Tibial artery (tissue), 4 donors: ENCODE measurements at regions not wholly inside any gene's neighbourhood (a gene's known extent, or its start where the extent isn't known, plus 50 kb on each side); places are given as distances from the start of the nearest gene placed in this dataset.

Experiments
- DNase-seq, 2 donors: peaks; one replicate each; pipeline ENCODE4 v3.0.0-alpha.2; 2019
- H3K27ac ChIP-seq, 2 donors: fragments of 200-600 bp; sonication (generic) in 1 of 2; 1 replicate in 1 of 2; 2 replicates in 1 of 2; pipeline ENCODE4 v1.5.1; 2018 to 2019; ENCODE audit warnings: mild to moderate bottlenecking in 1 of 2
- H3K27me3 ChIP-seq, 2 donors: fragments of 200-600 bp; sonication (generic) in 1 of 2; one replicate each; pipeline versions ENCODE4 v1.5.1 to v1.6.0; 2016 to 2019
- H3K36me3 ChIP-seq, 3 donors: fragments of 200-600 bp; sonication (generic) in 2 of 3; one replicate each; pipeline ENCODE4 v1.5.1; 2016 to 2019; ENCODE audit warnings: mild to moderate bottlenecking in 2 of 3
- H3K4me1 ChIP-seq, 4 donors: fragments of 200-600 bp; sonication (generic) in 2 of 4; 1 replicate in 3 of 4; 2 replicates in 1 of 4; pipeline ENCODE4 v1.5.1; 2016 to 2019
- H3K4me3 ChIP-seq, 2 donors: fragments of 200-600 bp; sonication (generic) in 1 of 2; 1 replicate in 1 of 2; 2 replicates in 1 of 2; pipeline ENCODE4 v1.5.1; 2018 to 2019; ENCODE audit warnings: mild to moderate bottlenecking in 2 of 2
- H3K9me3 ChIP-seq, 3 donors: fragments of 200-600 bp; sonication (generic) in 1 of 3; one replicate each; pipeline ENCODE4 v1.5.1; 2016 to 2019
- CTCF ChIP-seq, 2 experiments: fragments of 200-600 bp in 1 of 2; fragments of 450-650 bp in 1 of 2; IDR thresholded peaks; one replicate each; pipeline ENCODE4 v1.5.1; 2017 to 2019; ENCODE audit warnings: antibody characterized with exemption in 2 of 2, mild to moderate bottlenecking in 1 of 2, moderate library complexity in 1 of 2
- intact Hi-C: fragments of 100-400 bp; cut with DNase I; formaldehyde crosslinking; loops from one replicate; pipeline ENCODE4 v1.15.0; 2023; ENCODE audit warnings: low total_unique reads

- intact Hi-C loops = no loop called here
- Histone ChIP-seq H3K27me3 (no peaks in the 10 kb centered on the region), H3K36me3 (no peaks in the 10 kb centered on the region), H3K4me1 (no peaks in the 10 kb centered on the region), H3K4me3 (no peak overlapping the region), H3K9me3 (no peaks in the 10 kb centered on the region), H3K27ac (no peak overlapping the region)
- no peak for DNase-seq
- no peak for TF ChIP-seq CTCF (IDR thresholded peaks at IDR 0.05)
These were observed 170.4 kb upstream of the VEGFC start for GRCh38 chr4:176963121-176963520.

- no peak overlapping the region for H3K27ac ChIP-seq
- DNase-seq = no peak
- no peak for TF ChIP-seq CTCF (IDR thresholded peaks at IDR 0.05)
- intact Hi-C loops = no loop called here
- no peaks in the 10 kb centered on the region for H3K36me3 ChIP-seq
- H3K4me3 ChIP-seq = no peak overlapping the region
- no peaks in the 10 kb centered on the region for H3K4me1 ChIP-seq
- no peaks in the 10 kb centered on the region for H3K9me3 ChIP-seq
- H3K27me3 ChIP-seq = no peaks in the 10 kb centered on the region
These were observed 171.5 kb upstream of the VEGFC start for GRCh38 chr4:176964116-176964691.

- Histone ChIP-seq H3K9me3 (no peaks in the 10 kb centered on the region), H3K27me3 (no peaks in the 10 kb centered on the region), H3K4me3 (no peak overlapping the region)
These were observed 174.9 kb upstream of the VEGFC start for GRCh38 chr4:176967586-176967985.

GRCh38 chr4:176968094-176968493, 175.4 kb upstream of the VEGFC start:
- Histone ChIP-seq H3K4me3 (no peak overlapping the region), H3K9me3 (no peaks in the 10 kb centered on the region), H3K27ac (no peak overlapping the region), H3K27me3 (no peaks in the 10 kb centered on the region), H3K4me1 (no peaks in the 10 kb centered on the region), H3K36me3 (no peaks in the 10 kb centered on the region)
- no peak for TF ChIP-seq CTCF (IDR thresholded peaks at IDR 0.05)
- intact Hi-C loops = no loop called here
- no peak for DNase-seq

More at GRCh38 chr4:176967586-176967985, 174.9 kb upstream of the VEGFC start:
- no peak overlapping the region for H3K27ac ChIP-seq
- no peak for TF ChIP-seq CTCF (IDR thresholded peaks at IDR 0.05)
- H3K4me1 ChIP-seq = no peaks in the 10 kb centered on the region
- no peaks in the 10 kb centered on the region for H3K36me3 ChIP-seq
- intact Hi-C loops = no loop called here
- no peak for DNase-seq

- Histone ChIP-seq H3K27me3 (no peaks in the 10 kb centered on the region), H3K9me3 (no peaks in the 10 kb centered on the region), H3K27ac (no peak overlapping the region), H3K4me1 (no peaks in the 10 kb centered on the region), H3K4me3 (no peak overlapping the region), H3K36me3 (no peaks in the 10 kb centered on the region)
- DNase-seq = no peak
- intact Hi-C loops = no loop called here
- no peak for TF ChIP-seq CTCF (IDR thresholded peaks at IDR 0.05)
These were observed 176.3 kb upstream of the VEGFC start for GRCh38 chr4:176969011-176969410.

GRCh38 chr4:176970853-176971252, 178.1 kb upstream of the VEGFC start:
- no peak for TF ChIP-seq CTCF (IDR thresholded peaks at IDR 0.05)
- no peak overlapping the region for H3K27ac ChIP-seq
- H3K4me3 ChIP-seq = no peak overlapping the region
- no peaks in the 10 kb centered on the region for H3K36me3 ChIP-seq
- DNase-seq = no peak
- intact Hi-C loops = no loop called here
- H3K27me3 ChIP-seq = no peaks in the 10 kb centered on the region
- H3K4me1 ChIP-seq = no peaks in the 10 kb centered on the region
- no peaks in the 10 kb centered on the region for H3K9me3 ChIP-seq
